Stimulated activated CD4-positive, alpha-beta T cell treated with anti-CD3 and anti-CD28 coated beads, Interleukin-15, amount 100 ng/mL, for 24 hours (primary cell): ENCODE measurements at regions not wholly inside any gene's neighbourhood (a gene's known extent, or its start where the extent isn't known, plus 50 kb on each side); places are given as distances from the start of the nearest gene placed in this dataset.

ENCODE experiments used
- DNase-seq: peaks from one replicate; pipeline ENCODE4 v3.0.0-alpha.2; 2020

DNA sequence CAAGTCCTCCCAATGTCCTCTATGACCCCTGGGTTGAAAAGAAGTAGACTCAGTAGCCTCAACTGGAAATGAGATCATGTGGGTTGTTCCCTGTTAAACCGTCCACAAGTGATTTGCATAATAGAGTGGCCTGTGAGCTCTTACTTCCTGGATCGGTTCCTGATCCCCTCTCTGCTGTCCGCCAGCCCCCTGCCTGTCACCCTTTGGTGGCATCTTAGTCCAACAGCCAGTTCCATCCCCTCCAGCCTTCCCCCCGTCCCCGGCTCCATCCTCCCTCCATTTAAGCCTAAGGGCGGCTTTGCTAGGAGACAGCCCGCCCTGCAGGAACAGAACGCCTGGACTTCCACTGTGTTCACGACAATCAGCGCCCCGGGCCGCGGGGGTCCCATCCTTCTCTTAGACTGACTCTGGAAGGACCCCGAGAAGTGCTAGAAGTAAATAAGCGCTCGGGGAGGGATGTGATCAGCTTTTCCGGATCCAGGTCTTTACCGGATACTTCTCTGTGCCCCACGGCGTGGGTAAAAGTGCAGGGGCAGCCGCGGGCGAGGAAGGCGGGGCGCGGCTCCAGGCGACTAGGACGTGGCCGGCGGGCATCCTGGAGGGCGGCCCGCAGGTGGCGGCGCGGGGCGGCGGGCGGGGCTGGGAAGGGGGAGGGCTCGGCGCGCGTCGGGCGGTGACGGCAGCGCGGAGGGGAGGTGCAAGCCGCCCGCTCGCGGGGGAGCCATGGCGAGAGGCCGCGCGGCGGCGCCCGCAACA lies 51.2 kb upstream of the ULK4 start:
- peak; percentile 81 for DNase-seq

DNA sequence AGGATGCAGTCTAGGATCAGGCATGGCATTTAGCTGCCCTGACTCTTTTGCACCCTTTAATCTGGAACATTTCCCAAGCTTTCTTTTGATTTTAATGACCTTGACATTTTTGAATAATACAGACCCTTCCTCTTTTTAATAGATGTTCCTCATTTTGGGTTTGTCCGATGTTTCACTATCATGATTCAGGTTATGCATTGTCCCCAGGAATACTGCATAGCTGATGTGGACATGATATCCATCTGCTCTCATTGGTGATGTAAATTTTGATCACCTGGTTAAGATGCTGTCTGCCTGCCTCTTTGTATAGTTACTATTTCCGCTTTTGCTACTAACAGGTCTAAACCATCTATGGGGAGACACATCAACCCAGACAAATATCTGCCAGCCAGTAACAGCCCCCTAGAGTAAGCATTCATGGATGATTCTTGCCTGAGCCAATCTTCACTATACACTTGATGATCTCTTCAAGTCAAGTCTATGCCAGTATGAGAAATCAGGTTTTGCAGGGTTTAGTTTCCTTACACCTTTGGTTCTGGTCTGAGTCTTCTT lies 50.6 kb upstream of the ULK4 start:
- DNase-seq = no peak
